ENCODE measurements at regions not wholly inside any gene's neighbourhood (a gene's known extent, or its start where the extent isn't known, plus 50 kb on each side); places are given as distances from the start of the nearest gene placed in this dataset.

DNA sequence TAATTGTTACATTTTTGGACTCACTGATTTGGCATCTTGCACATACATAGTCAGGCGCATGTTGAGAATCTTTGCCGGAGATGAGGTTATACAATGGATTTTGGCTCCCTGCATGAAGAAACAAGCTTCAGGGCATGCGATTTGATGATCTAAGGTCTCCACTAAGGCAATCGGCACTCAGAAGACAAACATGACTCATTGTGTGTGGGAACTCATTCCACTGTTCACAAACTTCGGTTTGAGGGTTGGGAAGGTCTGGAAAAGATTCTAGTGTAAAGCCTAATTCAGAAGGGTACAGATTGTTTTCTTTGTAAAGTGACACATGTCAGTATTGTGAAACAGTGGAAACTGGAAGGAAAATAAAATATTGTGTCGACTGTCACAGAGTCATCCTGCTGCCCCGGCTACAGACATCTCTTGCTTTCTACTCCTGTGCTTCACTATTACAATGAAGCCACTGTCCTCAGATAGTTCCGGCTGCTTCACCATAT, 192.6 kb upstream of the HMGA2 start:
- TF ChIP-seq, protein P1, sequence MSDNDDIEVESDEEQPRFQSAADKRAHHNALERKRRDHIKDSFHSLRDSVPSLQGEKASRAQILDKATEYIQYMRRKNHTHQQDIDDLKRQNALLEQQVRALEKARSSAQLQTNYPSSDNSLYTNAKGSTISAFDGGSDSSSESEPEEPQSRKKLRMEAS (IDR thresholded peaks at IDR 0.05; ENCODE audit: low read depth, low read length): no peak
- TF ChIP-seq, protein P2, sequence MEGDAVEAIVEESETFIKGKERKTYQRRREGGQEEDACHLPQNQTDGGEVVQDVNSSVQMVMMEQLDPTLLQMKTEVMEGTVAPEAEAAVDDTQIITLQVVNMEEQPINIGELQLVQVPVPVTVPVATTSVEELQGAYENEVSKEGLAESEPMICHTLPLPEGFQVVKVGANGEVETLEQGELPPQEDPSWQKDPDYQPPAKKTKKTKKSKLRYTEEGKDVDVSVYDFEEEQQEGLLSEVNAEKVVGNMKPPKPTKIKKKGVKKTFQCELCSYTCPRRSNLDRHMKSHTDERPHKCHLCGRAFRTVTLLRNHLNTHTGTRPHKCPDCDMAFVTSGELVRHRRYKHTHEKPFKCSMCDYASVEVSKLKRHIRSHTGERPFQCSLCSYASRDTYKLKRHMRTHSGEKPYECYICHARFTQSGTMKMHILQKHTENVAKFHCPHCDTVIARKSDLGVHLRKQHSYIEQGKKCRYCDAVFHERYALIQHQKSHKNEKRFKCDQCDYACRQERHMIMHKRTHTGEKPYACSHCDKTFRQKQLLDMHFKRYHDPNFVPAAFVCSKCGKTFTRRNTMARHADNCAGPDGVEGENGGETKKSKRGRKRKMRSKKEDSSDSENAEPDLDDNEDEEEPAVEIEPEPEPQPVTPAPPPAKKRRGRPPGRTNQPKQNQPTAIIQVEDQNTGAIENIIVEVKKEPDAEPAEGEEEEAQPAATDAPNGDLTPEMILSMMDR (IDR thresholded peaks at IDR 0.05; ENCODE audit: low read depth, low read length): no peak
- TF ChIP-seq POLR2A (IDR thresholded peaks at IDR 0.05; ENCODE audit: extremely low read depth, insufficient read length) (no peak), MYC (IDR thresholded peaks at IDR 0.05; ENCODE audit: low read depth, low read length) (no peak)
- H3K4me3 ChIP-seq (ENCODE audit: low read depth, low read length): no peak overlapping the region
- no peak for DNase-seq (ENCODE audit: low read depth)

DNA sequence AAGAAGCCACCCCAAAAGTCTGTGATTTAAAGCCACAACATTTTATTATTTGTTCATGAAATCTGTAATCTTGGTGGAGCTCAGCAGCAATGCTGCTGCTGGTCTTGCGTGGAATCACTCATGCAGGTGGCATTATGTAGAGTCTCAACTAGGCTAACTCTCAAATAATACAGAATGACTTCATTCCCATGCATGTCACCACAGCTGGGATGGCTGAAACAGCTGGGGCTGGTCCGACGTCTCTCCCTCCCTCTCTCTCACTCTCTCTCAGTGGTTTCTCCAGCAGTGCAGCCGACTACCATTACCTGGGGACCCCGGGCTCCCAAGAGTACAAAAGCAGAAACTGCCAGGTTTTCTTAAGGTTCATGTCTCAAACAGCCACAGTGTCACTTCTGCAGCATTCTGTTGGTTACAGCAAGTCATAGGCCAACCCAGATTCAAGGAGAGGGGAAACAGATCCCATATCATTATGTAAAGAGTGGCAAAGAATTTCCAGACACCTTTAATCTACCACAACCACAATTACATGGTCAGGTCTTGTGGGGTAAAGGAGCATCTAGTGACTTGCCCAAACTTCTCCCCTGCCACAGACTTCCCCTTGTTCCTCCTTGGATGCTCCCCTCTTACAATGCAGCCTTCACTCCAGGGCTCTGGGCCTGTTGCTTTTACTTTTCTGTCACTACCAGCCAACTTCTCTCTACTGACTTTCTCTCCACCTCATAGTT, 192.0 kb upstream of the HMGA2 start:
- DNase-seq (ENCODE audit: low read depth): no peak
- no peak overlapping the region for H3K4me3 ChIP-seq (ENCODE audit: low read depth, low read length)
- no peak for TF ChIP-seq MYC (IDR thresholded peaks at IDR 0.05; ENCODE audit: low read depth, low read length)
- TF ChIP-seq, protein P1 (IDR thresholded peaks at IDR 0.05; ENCODE audit: low read depth, low read length): no peak

DNA sequence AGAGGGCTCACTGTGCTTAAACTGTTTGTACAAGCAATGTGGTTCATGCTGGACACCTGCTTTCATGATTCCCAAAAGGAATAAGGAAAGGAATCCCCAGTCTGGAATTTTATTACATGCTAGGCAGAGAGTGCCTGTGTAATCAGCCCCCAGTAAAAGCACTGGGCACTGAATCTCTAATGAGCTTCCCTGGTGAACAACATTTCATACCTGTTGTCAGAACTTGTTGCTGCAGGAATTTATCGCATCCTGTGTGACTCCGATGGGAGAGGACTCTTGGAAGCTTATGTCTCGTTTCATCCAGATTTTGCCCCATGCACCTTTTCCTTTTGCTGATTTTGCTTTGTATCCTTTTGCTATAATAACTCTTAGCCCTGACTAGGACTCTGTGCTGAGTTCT, 190.2 kb upstream of the HMGA2 start:
- DNase-seq (ENCODE audit: low read depth): no peak
- no peak overlapping the region for H3K4me3 ChIP-seq (ENCODE audit: low read depth, low read length)
- TF ChIP-seq, protein P1 (IDR thresholded peaks at IDR 0.05; ENCODE audit: low read depth, low read length): no peak
- TF ChIP-seq, protein P2 (IDR thresholded peaks at IDR 0.05; ENCODE audit: low read depth, low read length): no peak
- no peak for TF ChIP-seq MYC (IDR thresholded peaks at IDR 0.05; ENCODE audit: low read depth, low read length)
- no peak for TF ChIP-seq POLR2A (IDR thresholded peaks at IDR 0.05; ENCODE audit: extremely low read depth, insufficient read length)

DNA sequence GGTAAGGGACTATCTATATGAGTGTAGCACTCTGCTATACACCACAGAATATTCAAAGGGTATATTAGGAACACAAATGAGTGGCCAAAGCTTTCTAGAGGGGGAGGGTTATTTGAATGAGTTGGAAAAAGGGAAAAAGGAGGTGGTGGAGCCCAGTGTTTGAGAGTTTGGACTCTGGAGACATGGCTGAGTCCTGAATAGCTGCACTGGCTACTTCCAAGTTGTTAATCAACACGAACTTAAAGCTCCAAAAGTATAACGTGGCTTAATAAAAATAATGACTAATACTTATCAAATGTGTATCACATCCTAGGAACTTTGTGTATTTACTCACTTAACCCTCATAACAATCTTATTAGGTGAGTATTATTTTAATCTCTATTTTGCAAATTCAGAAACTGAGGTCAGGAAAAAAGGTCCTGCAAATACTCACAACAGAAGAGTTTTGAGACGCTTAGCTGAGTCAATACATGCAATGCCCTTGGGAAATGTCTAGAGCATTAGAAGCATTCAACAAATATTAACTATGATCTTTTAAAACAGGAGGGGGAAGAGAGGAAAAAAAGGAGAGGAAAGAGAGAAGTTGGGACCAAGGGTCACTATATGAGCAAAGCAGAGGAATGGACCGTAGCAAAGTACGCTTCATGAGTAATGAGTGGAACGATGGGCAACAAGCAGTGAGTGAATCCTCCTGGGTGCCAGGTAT, 189.5 kb upstream of the HMGA2 start:
- H3K4me3 ChIP-seq (ENCODE audit: low read depth, low read length): no peak overlapping the region
- TF ChIP-seq, protein P2 (IDR thresholded peaks at IDR 0.05; ENCODE audit: low read depth, low read length): no peak
- TF ChIP-seq, protein P1 (IDR thresholded peaks at IDR 0.05; ENCODE audit: low read depth, low read length): no peak
- TF ChIP-seq POLR2A (IDR thresholded peaks at IDR 0.05; ENCODE audit: extremely low read depth, insufficient read length): no peak
- TF ChIP-seq MYC (IDR thresholded peaks at IDR 0.05; ENCODE audit: low read depth, low read length): no peak
- DNase-seq (ENCODE audit: low read depth): no peak

DNA sequence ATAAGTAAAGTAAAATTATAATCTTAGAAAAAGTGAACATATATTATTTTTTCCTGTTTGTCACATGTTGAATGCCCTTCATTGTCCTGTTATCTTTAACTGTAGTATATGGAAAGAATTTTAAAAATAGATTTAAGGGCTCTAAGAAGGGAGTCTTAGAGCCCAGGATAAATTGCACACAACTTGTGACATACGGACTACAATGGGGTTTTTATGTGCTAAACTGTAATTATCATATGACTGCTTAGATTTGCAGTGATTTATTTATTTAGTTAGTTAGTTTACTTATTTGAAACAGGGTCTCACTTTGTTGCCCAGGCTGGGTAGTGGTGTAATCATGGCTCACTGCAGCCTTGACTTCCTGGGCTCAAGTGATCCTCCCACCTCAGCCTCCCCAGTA, 187.8 kb upstream of the HMGA2 start:
- H3K4me3 ChIP-seq (ENCODE audit: low read depth, low read length): no peak overlapping the region
- TF ChIP-seq MYC (IDR thresholded peaks at IDR 0.05; ENCODE audit: low read depth, low read length): no peak
- TF ChIP-seq, protein P1 (IDR thresholded peaks at IDR 0.05; ENCODE audit: low read depth, low read length): no peak
- TF ChIP-seq, protein P2 (IDR thresholded peaks at IDR 0.05; ENCODE audit: low read depth, low read length): no peak
- TF ChIP-seq POLR2A (IDR thresholded peaks at IDR 0.05; ENCODE audit: extremely low read depth, insufficient read length): no peak
- DNase-seq (ENCODE audit: low read depth): no peak

DNA sequence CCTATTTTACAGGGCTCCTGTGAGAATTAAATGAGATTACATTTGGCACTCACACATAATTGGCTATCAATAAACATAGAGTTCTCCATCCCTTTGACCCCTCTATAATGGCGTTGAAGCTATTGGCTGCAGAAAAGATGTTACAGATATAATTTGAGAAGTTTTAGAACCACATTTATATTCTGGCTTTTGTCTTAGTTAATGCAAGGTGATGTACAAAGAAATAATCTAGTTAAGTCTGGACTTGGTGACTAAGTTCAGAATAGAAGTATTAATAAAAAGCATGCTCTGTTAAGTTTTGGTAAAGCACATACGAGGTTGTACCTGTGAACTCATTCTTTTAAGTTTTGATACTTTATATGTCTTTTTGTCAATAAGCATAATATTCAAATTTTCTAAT, 187.1 kb upstream of the HMGA2 start:
- DNase-seq (ENCODE audit: low read depth): no peak
- TF ChIP-seq, protein P1 (IDR thresholded peaks at IDR 0.05; ENCODE audit: low read depth, low read length): no peak
- H3K4me3 ChIP-seq (ENCODE audit: low read depth, low read length): no peak overlapping the region
